ENCODE measurements at regions not wholly inside any gene's neighbourhood (a gene's known extent, or its start where the extent isn't known, plus 50 kb on each side); places are given as distances from the start of the nearest gene placed in this dataset.
A peak's percentile ranks its signal among the peaks of the same experiment; 100 is the strongest.

GRCh38 chr10:78300526-78300925 is 266.9 kb downstream of the RPS24 start:
- no peak overlapping the region for H3K4me3 ChIP-seq
- H3K9me3 ChIP-seq, result no peaks in the 10 kb centered on the region
- no peak for TF ChIP-seq POLR2A (IDR thresholded peaks at IDR 0.05)
- TF ChIP-seq CTCF (IDR thresholded peaks at IDR 0.05), result no peak
- no peak for TF ChIP-seq EP300 (IDR thresholded peaks at IDR 0.05)
- no peaks in the 10 kb centered on the region for H3K27me3 ChIP-seq
- no peak for DNase-seq (ENCODE audit: low spot score in 2 of 2)
- H3K36me3 ChIP-seq, result no peaks in the 10 kb centered on the region
- WGBS, 2 donors, result 100% methylated on average over 2 of the region's 2 CpGs
- H3K27ac ChIP-seq, result no peak overlapping the region
- H3K4me1 ChIP-seq, result peaks cover 0 to 30% (median 3%) of the 10 kb centered on the region in 4 donors

- Histone ChIP-seq H3K4me3 (no peak overlapping the region), H3K4me1 (peaks cover 0 to 26% (median 3%) of the 10 kb centered on the region in 4 donors), H3K36me3 (no peaks in the 10 kb centered on the region), H3K27me3 (no peaks in the 10 kb centered on the region), H3K9me3 (no peaks in the 10 kb centered on the region), H3K27ac (no peak overlapping the region)
- 76 to 79% methylated on average over 10 of the region's 10 CpGs for WGBS, 2 donors
- DNase-seq (ENCODE audit: low spot score in 2 of 2), result no peak
- no peak for TF ChIP-seq EP300 (IDR thresholded peaks at IDR 0.05)
- no peak for TF ChIP-seq POLR2A (IDR thresholded peaks at IDR 0.05)
- TF ChIP-seq CTCF (IDR thresholded peaks at IDR 0.05), result no peak
Observed at GRCh38 chr10:78301481-78301880, 267.8 kb downstream of the RPS24 start.

DNA sequence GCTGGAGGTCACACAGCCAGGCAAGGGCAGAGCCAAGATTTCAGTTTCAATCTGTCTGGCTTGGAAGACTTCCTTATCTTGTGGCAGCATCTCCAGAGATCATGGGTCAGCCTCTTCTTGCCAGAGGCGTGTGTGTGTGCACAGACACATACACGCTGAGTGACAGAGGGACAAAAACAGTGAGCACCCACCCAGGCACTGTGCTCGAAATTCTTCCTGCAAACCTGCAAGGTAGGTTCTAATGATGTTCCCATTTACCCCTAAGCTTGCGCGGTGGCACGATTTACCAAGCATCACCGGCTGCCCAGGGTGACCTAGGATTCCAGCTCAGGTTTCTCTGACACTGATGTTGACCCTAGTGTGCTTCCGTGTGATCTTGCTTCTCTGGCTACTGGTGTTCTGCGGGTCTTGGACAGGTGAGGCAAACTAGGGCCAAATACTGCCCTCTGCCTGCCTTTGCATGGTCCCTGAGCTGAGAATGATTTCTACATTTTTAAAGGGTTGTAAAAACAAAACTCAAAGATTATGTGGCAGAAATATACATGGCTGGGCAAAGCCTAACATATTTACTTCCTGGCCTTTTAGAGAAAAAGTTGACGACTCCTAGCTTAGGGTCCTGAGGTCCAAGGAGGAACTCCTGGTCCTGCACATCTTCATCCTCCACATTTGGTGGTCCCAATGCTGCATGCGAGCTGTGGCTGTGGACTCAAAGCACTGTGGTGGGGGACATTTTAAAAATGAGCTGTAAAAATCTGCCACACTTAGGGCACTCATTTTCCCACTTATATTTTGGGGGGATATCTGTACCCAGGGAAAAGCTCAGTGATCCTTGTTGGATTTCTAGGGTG is 268.5 kb downstream of the RPS24 start:
- Histone ChIP-seq H3K36me3 (no peaks in the 10 kb centered on the region), H3K27me3 (no peaks in the 10 kb centered on the region), H3K9me3 (no peaks in the 10 kb centered on the region), H3K27ac (peak overlapping the region; percentile 16 to 87 (median 86)), H3K4me3 (peak overlapping the region in 3 of 4 donors; percentile 27 to 66 (median 65)), H3K4me1 (peaks cover 0 to 23% (median 1%) of the 10 kb centered on the region in 4 donors)
- DNase-seq (ENCODE audit: low spot score in 2 of 2), result no peak
- TF ChIP-seq EP300 (IDR thresholded peaks at IDR 0.05), result no peak
- no peak for TF ChIP-seq CTCF (IDR thresholded peaks at IDR 0.05)
- no peak for TF ChIP-seq POLR2A (IDR thresholded peaks at IDR 0.05)
- 77 to 82% methylated on average over 11 of the region's 11 CpGs for WGBS, 2 donors

DNA sequence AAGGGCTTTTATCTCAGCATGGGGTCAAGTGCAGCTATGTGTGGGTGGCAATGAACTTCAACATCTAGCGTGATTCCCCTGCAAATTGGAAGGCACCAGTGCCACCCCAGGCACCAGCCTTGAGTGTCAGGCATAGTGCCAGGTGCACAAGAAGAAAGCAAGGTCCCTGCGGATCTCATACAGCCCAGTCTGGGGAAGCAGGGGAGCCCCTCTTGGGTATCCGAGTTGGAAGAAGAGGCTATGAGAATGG is 269.0 kb downstream of the RPS24 start:
- no peaks in the 10 kb centered on the region for H3K27me3 ChIP-seq
- TF ChIP-seq POLR2A (IDR thresholded peaks at IDR 0.05) (no peak), CTCF (IDR thresholded peaks at IDR 0.05) (no peak), EP300 (IDR thresholded peaks at IDR 0.05) (no peak)
- DNase-seq (ENCODE audit: low spot score in 2 of 2), result peak in 1 of 2 donors; percentile 18
- no peaks in the 10 kb centered on the region for H3K36me3 ChIP-seq
- peaks cover 0 to 18% (median 1%) of the 10 kb centered on the region in 4 donors for H3K4me1 ChIP-seq
- peak overlapping the region; percentile 16 to 87 (median 86) for H3K27ac ChIP-seq
- H3K9me3 ChIP-seq, result no peaks in the 10 kb centered on the region
- H3K4me3 ChIP-seq, result peak overlapping the region; percentile 27 to 66 (median 48)
- WGBS, 2 donors, result 17 to 19% methylated on average over 3 of the region's 3 CpGs

DNA sequence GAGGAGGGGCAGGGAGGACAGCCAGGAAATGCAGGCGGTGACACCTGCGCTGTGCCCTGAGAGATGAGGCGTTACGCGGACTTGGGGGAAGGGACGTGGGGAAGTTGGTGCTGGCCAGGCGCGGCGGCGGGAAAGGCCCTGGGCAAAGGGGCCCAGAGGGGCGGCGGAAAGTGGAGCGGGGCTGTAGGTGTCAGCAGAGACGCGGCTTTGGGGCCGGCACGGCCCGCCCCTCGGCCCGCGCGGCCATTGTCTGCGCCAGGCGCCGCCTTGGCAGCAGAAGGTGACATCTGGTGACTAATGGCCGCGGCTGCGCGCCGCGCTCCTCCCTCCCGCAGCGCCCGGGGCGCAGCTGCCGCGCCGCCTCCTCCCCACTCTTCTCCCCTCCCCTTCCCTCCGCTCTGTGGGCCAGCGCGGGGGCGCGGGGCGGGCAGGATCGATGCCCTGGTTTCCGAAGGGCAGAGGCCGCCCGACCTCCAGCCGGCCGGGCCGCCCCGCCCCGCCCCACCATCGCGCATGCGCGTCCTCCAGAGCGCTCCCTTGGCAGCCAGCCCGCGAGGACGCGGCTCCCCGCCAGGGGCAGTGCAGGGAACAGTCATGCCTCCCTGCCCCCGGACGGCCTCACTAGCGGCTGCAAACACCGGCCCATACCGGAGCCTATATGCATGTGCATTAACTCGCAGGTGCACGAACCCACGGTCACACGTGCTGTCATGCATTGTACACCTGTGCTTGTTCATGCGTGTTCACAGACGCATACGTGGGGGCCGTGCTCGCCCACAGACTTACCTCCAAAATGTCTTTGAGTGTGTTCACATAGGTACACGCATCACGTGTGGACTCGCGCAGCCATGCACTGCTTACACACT is 269.6 kb downstream of the RPS24 start:
- TF ChIP-seq EP300 (IDR thresholded peaks at IDR 0.05), result peak in 1 of 2 donors; percentile 95
- peak; percentile 16 to 59 for TF ChIP-seq POLR2A (IDR thresholded peaks at IDR 0.05)
- TF ChIP-seq CTCF (IDR thresholded peaks at IDR 0.05), result peak; percentile 68 to 95 (median 85)
- WGBS, 2 donors, result 7 to 12% methylated on average over 39 to 62 of the region's 81 CpGs
- Histone ChIP-seq H3K27ac (peak overlapping the region; percentile 16 to 87 (median 86)), H3K4me1 (peaks cover 0 to 18% (median 1%) of the 10 kb centered on the region in 4 donors), H3K36me3 (no peaks in the 10 kb centered on the region), H3K27me3 (no peaks in the 10 kb centered on the region), H3K4me3 (peak overlapping the region; percentile 27 to 66 (median 48)), H3K9me3 (no peaks in the 10 kb centered on the region)
- peak; percentile 89 for DNase-seq (ENCODE audit: low spot score in 2 of 2)

Measured in tibial nerve (tissue), 4 donors.